Neural progenitor cell (in vitro differentiated cells): ENCODE measurements at regions not wholly inside any gene's neighbourhood (a gene's known extent, or its start where the extent isn't known, plus 50 kb on each side); places are given as distances from the start of the nearest gene placed in this dataset.

ENCODE experiments used
- DNase-seq: peaks from one replicate; pipeline ENCODE4 v3.0.0-alpha.2; 2016; ENCODE audit warnings: low spot score
- H2AFZ ChIP-seq: fragments of 200-600 bp; sonication (generic); replicated peaks from 2 replicates; pipeline ENCODE4 v1.6.1; 2016; ENCODE audit warnings: antibody characterized with exemption
- H3F3A ChIP-seq: fragments of 200-600 bp; sonication (generic); 2 replicates; pipeline ENCODE4 v1.6.1; 2016; ENCODE audit warnings: antibody characterized with exemption, low read depth
- H3K27ac ChIP-seq: fragments of 200-600 bp; sonication (generic); 2 replicates; pipeline ENCODE4 v1.5.1; 2016; ENCODE audit warnings: mild to moderate bottlenecking
- H3K27me3 ChIP-seq: fragments of 200-600 bp; sonication (generic); 2 replicates; pipeline ENCODE4 v1.6.1; 2016; ENCODE audit warnings: mild to moderate bottlenecking, moderate library complexity
- H3K36me3 ChIP-seq: fragments of 200-600 bp; sonication (generic); 2 replicates; pipeline ENCODE4 v1.5.1; 2016
- H3K4me1 ChIP-seq: fragments of 200-600 bp; sonication (generic); 2 replicates; pipeline ENCODE4 v1.6.1; 2016; ENCODE audit warnings: mixed run types
- H3K4me2 ChIP-seq: fragments of 200-600 bp; sonication (generic); 2 replicates; pipeline ENCODE4 v1.6.1; 2016
- H3K4me3 ChIP-seq: fragments of 200-600 bp; sonication (generic); 2 replicates; pipeline ENCODE4 v1.5.1; 2016
- H3K79me2 ChIP-seq: fragments of 200-600 bp; sonication (generic); 2 replicates; pipeline ENCODE4 v1.6.1; 2016; ENCODE audit warnings: low read depth
- H3K9ac ChIP-seq: fragments of 200-600 bp; sonication (generic); 2 replicates; pipeline ENCODE4 v1.6.1; 2016
- H3K9me3 ChIP-seq: fragments of 200-600 bp; sonication (generic); 2 replicates; pipeline ENCODE4 v1.5.1; 2016; ENCODE audit warnings: low read depth
- H4K20me1 ChIP-seq: fragments of 200-600 bp; sonication (generic); 2 replicates; pipeline ENCODE4 v1.6.1; 2016; ENCODE audit warnings: low read depth
- H3K27ac Mint-ChIP-seq: 3 replicates; pipeline ENCODE4 v1.8.0; 2021; ENCODE audit warnings: mixed read lengths
- H3K27me3 Mint-ChIP-seq: 2 replicates; pipeline ENCODE4 v1.8.0; 2022; ENCODE audit warnings: low read depth, mild to moderate bottlenecking, inconsistent platforms, moderate library complexity, mixed read lengths; ENCODE audit not compliant: insufficient read depth
- H3K36me3 Mint-ChIP-seq: 3 replicates; pipeline ENCODE4 v1.8.0; 2021; ENCODE audit warnings: mixed read lengths
- H3K4me1 Mint-ChIP-seq: 3 replicates; pipeline ENCODE4 v1.8.0; 2021; ENCODE audit warnings: mixed read lengths
- H3K4me3 Mint-ChIP-seq: 3 replicates; pipeline ENCODE4 v1.8.0; 2021; ENCODE audit warnings: mild to moderate bottlenecking, moderate library complexity, mixed read lengths
- H3K9me3 Mint-ChIP-seq: 3 replicates; pipeline ENCODE4 v1.8.0; 2020; ENCODE audit warnings: mixed read lengths
- EZH2 ChIP-seq: fragments of 200-600 bp; sonication (generic); IDR thresholded peaks from 2 replicates; pipeline ENCODE4 v1.6.1; 2017; ENCODE audit warnings: antibody characterized with exemption, mild to moderate bottlenecking, moderate library complexity
- EZH2phosphoT487 ChIP-seq: fragments of 200-600 bp; sonication (generic); IDR thresholded peaks from 2 replicates; pipeline ENCODE4 v1.6.1; 2017; ENCODE audit warnings: antibody characterized with exemption
- TF ChIP-seq, protein P1 (sequence below): fragments of 200-600 bp; sonication (generic); IDR thresholded peaks from 2 replicates; pipeline ENCODE4 v1.5.1; 2017; ENCODE audit warnings: antibody characterized with exemption, mild to moderate bottlenecking

DNA sequence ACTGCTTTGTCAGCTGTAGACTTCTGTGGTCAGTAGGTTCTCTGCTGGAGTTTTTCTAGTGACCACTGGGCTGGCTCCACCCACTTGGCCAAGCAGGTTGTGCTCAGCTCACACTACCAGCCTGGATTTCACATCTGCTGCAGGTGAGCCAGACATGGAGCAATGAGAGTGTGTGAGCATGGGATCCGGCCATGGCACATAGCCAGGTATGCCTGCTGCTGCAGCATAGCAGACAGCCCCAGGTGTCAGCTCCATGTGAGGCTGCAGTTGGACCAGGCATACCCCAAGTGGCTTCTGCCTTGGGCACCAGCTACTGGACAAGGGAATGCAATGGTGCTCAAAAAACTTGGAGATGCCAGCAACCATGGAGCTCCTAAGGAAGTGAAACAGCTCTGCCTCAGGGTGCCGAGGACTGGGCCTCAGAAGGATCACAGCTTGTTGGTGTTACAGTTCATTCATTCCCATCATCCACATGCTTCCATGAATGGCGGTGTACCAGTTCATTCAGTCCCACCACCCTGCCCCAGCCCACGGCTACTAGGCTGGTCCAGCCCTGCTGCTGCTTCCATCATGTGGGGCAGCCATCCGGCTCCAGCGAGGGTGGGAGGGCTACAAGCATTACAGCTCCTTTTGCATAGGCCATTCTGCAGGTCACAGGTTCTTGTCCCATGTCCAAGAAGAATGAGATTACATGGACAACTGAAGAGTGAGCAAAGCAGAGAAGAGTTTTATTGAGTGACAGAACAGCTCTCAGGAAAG lies 389.1 kb upstream of the PCDH7 start:
- no peak for DNase-seq
- H2AFZ ChIP-seq: no peak overlapping the region
- H3K36me3 ChIP-seq: no peaks in the 10 kb centered on the region
- H3K4me3 ChIP-seq: no peak overlapping the region
- H3K36me3 Mint-ChIP-seq: no peaks in the 10 kb centered on the region
- H3K9me3 Mint-ChIP-seq: no peaks in the 10 kb centered on the region
- no peaks in the 10 kb centered on the region for H3K4me1 Mint-ChIP-seq
- H3K9me3 ChIP-seq: no peaks in the 10 kb centered on the region
- no peak overlapping the region for H3K9ac ChIP-seq
- TF ChIP-seq, protein P1, sequence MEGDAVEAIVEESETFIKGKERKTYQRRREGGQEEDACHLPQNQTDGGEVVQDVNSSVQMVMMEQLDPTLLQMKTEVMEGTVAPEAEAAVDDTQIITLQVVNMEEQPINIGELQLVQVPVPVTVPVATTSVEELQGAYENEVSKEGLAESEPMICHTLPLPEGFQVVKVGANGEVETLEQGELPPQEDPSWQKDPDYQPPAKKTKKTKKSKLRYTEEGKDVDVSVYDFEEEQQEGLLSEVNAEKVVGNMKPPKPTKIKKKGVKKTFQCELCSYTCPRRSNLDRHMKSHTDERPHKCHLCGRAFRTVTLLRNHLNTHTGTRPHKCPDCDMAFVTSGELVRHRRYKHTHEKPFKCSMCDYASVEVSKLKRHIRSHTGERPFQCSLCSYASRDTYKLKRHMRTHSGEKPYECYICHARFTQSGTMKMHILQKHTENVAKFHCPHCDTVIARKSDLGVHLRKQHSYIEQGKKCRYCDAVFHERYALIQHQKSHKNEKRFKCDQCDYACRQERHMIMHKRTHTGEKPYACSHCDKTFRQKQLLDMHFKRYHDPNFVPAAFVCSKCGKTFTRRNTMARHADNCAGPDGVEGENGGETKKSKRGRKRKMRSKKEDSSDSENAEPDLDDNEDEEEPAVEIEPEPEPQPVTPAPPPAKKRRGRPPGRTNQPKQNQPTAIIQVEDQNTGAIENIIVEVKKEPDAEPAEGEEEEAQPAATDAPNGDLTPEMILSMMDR: no peak
- no peak for TF ChIP-seq EZH2phosphoT487
- TF ChIP-seq EZH2: no peak
- H3K4me3 Mint-ChIP-seq: no peak overlapping the region
- no peaks in the 10 kb centered on the region for H3F3A ChIP-seq
- no peaks in the 10 kb centered on the region for H3K27me3 ChIP-seq
- no peaks in the 10 kb centered on the region for H3K27me3 Mint-ChIP-seq
- no peaks in the 10 kb centered on the region for H3K4me1 ChIP-seq
- H4K20me1 ChIP-seq: no peaks in the 10 kb centered on the region
- H3K27ac Mint-ChIP-seq: no peak overlapping the region
- H3K4me2 ChIP-seq: no peak overlapping the region
- H3K27ac ChIP-seq: no peak overlapping the region
- no peaks in the 10 kb centered on the region for H3K79me2 ChIP-seq

DNA sequence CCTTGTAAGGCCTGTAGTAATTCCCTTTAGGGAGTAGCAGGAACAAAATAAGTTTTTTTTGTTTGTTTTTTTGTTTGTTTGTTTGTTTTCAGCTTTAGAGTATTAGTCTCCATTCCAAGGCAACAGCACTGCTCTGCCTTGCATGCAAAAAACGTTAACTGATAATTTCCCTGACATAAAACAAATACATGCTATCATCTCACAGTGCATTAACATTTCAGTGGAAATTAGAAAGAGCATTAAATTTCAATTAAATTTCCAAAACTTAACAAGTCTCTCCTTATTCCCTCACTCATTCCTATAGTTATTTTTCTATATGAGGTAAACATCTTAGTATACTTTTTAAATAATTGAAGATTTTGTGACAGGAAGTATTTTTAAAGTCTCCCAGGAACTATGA lies 378.4 kb upstream of the PCDH7 start:
- Mint-ChIP-seq H3K9me3 (no peaks in the 10 kb centered on the region), H3K36me3 (no peaks in the 10 kb centered on the region), H3K27ac (no peak overlapping the region), H3K27me3 (peaks cover 2% of the 10 kb centered on the region), H3K4me1 (no peaks in the 10 kb centered on the region), H3K4me3 (no peak overlapping the region)
- Histone ChIP-seq H2AFZ (no peak overlapping the region), H3K4me3 (no peak overlapping the region), H3K36me3 (no peaks in the 10 kb centered on the region), H3K79me2 (no peaks in the 10 kb centered on the region), H4K20me1 (no peaks in the 10 kb centered on the region), H3K4me1 (no peaks in the 10 kb centered on the region), H3K9ac (no peak overlapping the region), H3K27ac (no peak overlapping the region), H3K4me2 (no peak overlapping the region), H3F3A (no peaks in the 10 kb centered on the region), H3K9me3 (peaks cover 3% of the 10 kb centered on the region), H3K27me3 (no peaks in the 10 kb centered on the region)
- TF ChIP-seq EZH2: no peak
- no peak for TF ChIP-seq EZH2phosphoT487
- TF ChIP-seq, protein P1: no peak
- no peak for DNase-seq

DNA sequence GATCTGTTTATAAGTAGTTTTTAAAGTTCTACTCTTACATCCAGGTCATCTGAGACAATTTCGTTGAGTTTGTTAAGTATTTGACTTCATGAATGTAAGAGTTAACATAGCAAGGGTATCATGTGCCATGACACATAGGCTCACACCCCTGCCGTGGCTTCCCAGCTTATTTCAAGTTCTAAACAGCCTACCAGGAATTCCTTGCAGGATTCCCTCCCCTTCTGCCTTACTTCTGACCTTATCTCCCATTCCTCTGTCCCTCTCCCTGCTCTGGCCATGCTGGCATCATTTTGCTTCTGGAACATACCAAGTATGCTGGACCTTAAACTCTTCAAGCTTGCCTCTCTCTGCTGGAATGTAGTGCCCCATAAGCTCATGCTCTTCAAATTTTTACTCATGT lies 369.9 kb upstream of the PCDH7 start:
- H3K79me2 ChIP-seq: no peaks in the 10 kb centered on the region
- Mint-ChIP-seq H3K9me3 (no peaks in the 10 kb centered on the region), H3K4me1 (no peaks in the 10 kb centered on the region), H3K27ac (no peak overlapping the region), H3K4me3 (no peak overlapping the region), H3K27me3 (peaks cover under 1% of the 10 kb centered on the region), H3K36me3 (no peaks in the 10 kb centered on the region)
- no peaks in the 10 kb centered on the region for H3K9me3 ChIP-seq
- no peaks in the 10 kb centered on the region for H3K27me3 ChIP-seq
- no peaks in the 10 kb centered on the region for H3F3A ChIP-seq
- TF ChIP-seq EZH2phosphoT487 (no peak), EZH2 (no peak)
- TF ChIP-seq, protein P1: no peak
- no peaks in the 10 kb centered on the region for H3K4me1 ChIP-seq
- no peak overlapping the region for H3K4me3 ChIP-seq
- no peak overlapping the region for H2AFZ ChIP-seq
- no peak overlapping the region for H3K27ac ChIP-seq
- H3K9ac ChIP-seq: no peak overlapping the region
- no peak for DNase-seq
- no peaks in the 10 kb centered on the region for H3K36me3 ChIP-seq
- H3K4me2 ChIP-seq: no peak overlapping the region
- H4K20me1 ChIP-seq: no peaks in the 10 kb centered on the region
